Cardiac septum (tissue), 1 donor: ENCODE measurements at regions not wholly inside any gene's neighbourhood (a gene's known extent, or its start where the extent isn't known, plus 50 kb on each side); places are given as distances from the start of the nearest gene placed in this dataset.
"Not testable (repeated sequence)": the region's sequence is repeated elsewhere in the genome, so short reads cannot be mapped to it uniquely, and the experiment has no call there.

Source experiments
- DNase-seq: peaks from one replicate; pipeline ENCODE4 v3.0.0-alpha.2; 2020; ENCODE audit warnings: low spot score
- intact Hi-C: fragments of 100-400 bp; cut with DNase I; formaldehyde crosslinking; loops from one replicate; pipeline ENCODE4 v1.14.0; 2022
- donor health status: DM: no; HTN: no; CAD: no.

DNA sequence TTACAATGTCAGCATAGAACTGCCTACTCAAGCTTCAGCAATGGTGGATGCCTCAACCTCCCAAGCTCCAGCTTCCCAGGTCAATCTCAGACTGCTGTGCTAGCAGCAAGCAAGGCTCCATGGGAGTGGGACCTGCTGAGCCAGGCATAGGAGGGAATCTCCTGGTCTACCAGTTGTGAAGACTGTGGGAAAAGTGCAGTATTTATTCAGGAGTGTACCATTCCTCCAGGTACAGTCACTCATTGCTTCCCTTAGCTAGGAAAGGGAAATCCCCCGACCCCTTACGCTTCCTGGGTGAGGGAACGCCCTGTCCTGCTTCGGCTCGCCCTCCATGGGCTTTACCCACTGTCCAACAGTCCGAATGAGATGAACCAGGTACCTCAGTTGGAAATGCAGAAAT lies 130.3 kb downstream of the ADCYAP1 start:
- intact Hi-C loops, result no loop called here
- no peak for DNase-seq

- no peak for DNase-seq
- intact Hi-C loops, result no loop called here
These were observed 132.3 kb downstream of the ADCYAP1 start for GRCh38 chr18:1036926-1037325.

DNA sequence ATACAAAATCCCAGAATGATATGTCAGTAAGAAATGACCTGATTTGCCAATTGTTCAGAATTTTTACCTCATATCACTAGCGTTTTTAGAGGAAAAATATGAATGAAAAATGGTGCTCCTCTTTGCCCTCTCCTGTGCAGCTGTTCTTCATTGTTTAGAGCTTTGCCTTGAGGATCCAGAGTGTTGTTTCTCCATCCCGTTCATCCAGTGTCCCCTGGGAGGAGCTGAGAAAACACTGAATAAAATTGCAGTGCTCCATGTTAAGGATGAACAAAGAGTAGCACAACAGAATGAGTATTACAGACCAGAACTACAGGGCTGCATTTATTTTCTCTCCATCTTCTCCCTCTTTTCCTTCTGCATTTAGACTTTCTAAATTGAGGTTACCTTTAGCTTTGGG lies 133.1 kb downstream of the ADCYAP1 start:
- DNase-seq, result no peak
- intact Hi-C loops, result no loop called here

GRCh38 chr18:1039421-1039820 lies 134.8 kb downstream of the ADCYAP1 start:
- intact Hi-C loops, result no loop called here
- no peak for DNase-seq

- DNase-seq, intact Hi-C loops: not testable (repeated sequence)
These were observed 138.4 kb downstream of the ADCYAP1 start for GRCh38 chr18:1043039-1043438.

GRCh38 chr18:1045658-1046057 lies 141.0 kb downstream of the ADCYAP1 start:
- DNase-seq, result no peak
- intact Hi-C loops, result no loop called here

DNA sequence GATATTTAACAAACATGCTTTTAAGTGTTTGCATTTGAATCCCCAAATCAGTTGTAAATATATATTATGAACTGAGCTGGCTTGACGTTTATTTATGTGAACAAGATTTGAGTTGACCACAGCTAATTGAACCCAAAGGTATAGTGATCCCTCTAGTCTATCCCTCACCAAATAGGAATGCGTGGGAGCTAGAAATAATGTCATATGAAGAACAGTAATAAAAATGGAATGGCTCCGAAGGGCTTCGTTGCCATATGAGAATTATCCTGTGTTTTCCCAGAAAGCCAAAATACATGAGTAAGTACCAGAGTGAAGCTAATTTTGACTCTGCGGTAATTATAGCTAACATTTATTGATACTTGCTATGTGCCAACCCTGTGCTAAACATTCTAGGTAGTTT lies 142.7 kb downstream of the ADCYAP1 start:
- DNase-seq, result no peak
- intact Hi-C loops, result no loop called here

GRCh38 chr18:1048032-1048431 lies 143.4 kb downstream of the ADCYAP1 start:
- intact Hi-C loops, result no loop called here

GRCh38 chr18:1049173-1049572 lies 144.5 kb downstream of the ADCYAP1 start:
- intact Hi-C loops, result no loop called here
- no peak for DNase-seq

More at GRCh38 chr18:1048032-1048431, 143.4 kb downstream of the ADCYAP1 start:
- DNase-seq, result no peak

- intact Hi-C loops, result no loop called here
- DNase-seq, result no peak
These were observed 145.5 kb downstream of the ADCYAP1 start for GRCh38 chr18:1050012-1050657.

DNA sequence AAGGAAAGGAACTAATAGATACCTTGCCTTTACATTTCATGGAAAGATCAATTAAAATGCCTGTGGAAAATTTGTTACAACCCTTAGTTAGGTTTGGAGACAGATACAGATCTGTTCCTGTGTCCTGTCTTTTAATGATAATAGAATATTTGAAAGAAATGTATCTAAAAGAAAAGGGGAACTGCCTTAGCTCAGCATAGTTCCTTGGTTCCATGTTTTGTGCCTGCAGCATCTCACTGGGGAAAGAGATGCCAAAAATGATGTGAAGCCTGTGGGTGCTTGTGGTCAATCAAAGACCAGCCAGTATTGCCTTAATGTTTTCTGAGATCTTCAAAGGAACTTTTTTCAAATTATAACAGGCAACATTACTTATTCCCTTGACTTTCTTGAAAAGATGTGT lies 147.6 kb downstream of the ADCYAP1 start:
- intact Hi-C loops, result no loop called here
- DNase-seq, result no peak

GRCh38 chr18:1053331-1054315 lies 149.0 kb downstream of the ADCYAP1 start:
- intact Hi-C loops, result no loop called here
- no peak for DNase-seq

DNA sequence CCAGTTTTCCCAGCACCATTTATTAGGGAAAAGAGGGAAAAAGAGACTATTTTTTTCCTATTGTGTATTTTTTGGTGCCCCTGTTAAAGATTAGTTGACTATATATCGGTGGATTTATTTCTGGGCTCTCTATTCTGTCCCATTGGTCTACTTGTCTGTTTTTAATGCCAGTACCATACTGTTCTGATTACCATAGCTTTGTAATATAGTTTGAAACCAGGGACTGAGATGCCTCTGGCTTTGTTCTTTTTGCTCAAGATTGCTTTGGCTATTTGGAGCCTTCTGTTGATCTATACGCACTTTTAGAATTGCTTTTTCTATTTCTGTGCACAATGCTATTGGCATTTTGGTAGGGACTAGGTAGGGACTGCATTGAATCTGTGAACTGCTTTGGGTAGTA lies 151.7 kb downstream of the ADCYAP1 start:
- DNase-seq, result no peak
- intact Hi-C loops, result no loop called here

- DNase-seq, result no peak
- intact Hi-C loops, result no loop called here
These were observed 152.7 kb downstream of the ADCYAP1 start for GRCh38 chr18:1057367-1057766.

- intact Hi-C loops, result no loop called here
- DNase-seq, result no peak
These were observed 157.9 kb downstream of the ADCYAP1 start for GRCh38 chr18:1062588-1062987.

DNA sequence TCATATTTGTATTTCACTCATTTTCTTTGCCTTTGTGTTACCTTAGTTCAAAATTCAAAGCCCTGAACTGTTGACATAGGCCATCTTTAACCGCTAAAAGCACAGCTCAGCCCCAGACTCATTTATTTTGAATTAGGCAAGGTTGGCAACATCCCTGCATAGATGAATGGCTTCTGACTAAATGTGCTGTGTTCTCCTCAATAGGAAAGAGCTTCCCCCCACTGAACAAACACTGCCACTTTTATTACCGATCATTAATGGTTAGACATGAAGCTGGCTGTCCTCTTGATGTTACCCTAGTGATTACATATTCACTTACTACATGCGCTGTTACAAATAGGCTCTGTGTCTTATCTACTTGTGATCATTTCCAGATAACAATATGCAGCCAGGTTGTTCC lies 170.7 kb downstream of the ADCYAP1 start:
- DNase-seq, result no peak
- intact Hi-C loops, result no loop called here

- DNase-seq, result no peak
- intact Hi-C loops, result no loop called here
These were observed 171.2 kb downstream of the ADCYAP1 start for GRCh38 chr18:1075876-1076275.

GRCh38 chr18:1078301-1078700 lies 173.6 kb downstream of the ADCYAP1 start:
- DNase-seq, result no peak
- intact Hi-C loops, result no loop called here

- DNase-seq, intact Hi-C loops: not testable (repeated sequence)
These were observed 179.0 kb downstream of the ADCYAP1 start for GRCh38 chr18:1083675-1084074.

GRCh38 chr18:1090758-1091157 lies 186.1 kb downstream of the ADCYAP1 start:
- intact Hi-C loops, result no loop called here

GRCh38 chr18:1092228-1092627 lies 187.6 kb downstream of the ADCYAP1 start:
- intact Hi-C loops, result no loop called here
- no peak for DNase-seq

More at GRCh38 chr18:1090758-1091157, 186.1 kb downstream of the ADCYAP1 start:
- no peak for DNase-seq
